ENCODE measurements at regions not wholly inside any gene's neighbourhood (a gene's known extent, or its start where the extent isn't known, plus 50 kb on each side); places are given as distances from the start of the nearest gene placed in this dataset.

DNA sequence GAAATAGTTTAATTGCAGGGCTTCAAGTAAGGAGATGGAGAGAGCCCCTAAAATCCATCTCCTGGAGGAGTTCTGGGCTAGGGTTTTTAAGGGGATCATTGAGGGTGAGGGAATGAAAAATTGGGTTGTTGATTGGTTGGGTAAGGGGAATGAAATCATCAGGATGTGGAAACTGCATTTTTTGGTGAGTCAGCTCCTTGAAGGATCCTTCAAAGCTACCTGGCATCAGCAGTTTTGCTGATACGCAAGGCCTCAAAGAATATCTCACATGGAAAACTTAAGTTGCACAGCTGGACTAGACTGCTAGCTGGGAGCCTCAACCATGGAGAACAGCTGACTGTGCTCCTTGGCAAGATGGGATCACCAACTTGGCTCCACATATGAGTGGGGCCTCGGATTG is 136.7 kb downstream of the FGF10 start:
- no peaks in the 10 kb centered on the region for H3K9me3 ChIP-seq
- no peak overlapping the region for H3K4me3 ChIP-seq
- no peaks in the 10 kb centered on the region for H3K4me1 ChIP-seq
- intact Hi-C loops (cut with DNase I) = no loop called here
- DNase-seq (ENCODE audit: low spot score in 2 of 2) = no peak
- no peaks in the 10 kb centered on the region for H3K27me3 ChIP-seq
- H3K36me3 ChIP-seq = no peaks in the 10 kb centered on the region
- TF ChIP-seq, protein P1, sequence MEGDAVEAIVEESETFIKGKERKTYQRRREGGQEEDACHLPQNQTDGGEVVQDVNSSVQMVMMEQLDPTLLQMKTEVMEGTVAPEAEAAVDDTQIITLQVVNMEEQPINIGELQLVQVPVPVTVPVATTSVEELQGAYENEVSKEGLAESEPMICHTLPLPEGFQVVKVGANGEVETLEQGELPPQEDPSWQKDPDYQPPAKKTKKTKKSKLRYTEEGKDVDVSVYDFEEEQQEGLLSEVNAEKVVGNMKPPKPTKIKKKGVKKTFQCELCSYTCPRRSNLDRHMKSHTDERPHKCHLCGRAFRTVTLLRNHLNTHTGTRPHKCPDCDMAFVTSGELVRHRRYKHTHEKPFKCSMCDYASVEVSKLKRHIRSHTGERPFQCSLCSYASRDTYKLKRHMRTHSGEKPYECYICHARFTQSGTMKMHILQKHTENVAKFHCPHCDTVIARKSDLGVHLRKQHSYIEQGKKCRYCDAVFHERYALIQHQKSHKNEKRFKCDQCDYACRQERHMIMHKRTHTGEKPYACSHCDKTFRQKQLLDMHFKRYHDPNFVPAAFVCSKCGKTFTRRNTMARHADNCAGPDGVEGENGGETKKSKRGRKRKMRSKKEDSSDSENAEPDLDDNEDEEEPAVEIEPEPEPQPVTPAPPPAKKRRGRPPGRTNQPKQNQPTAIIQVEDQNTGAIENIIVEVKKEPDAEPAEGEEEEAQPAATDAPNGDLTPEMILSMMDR (IDR thresholded peaks at IDR 0.05) = no peak
- no peak overlapping the region for H3K27ac ChIP-seq

DNA sequence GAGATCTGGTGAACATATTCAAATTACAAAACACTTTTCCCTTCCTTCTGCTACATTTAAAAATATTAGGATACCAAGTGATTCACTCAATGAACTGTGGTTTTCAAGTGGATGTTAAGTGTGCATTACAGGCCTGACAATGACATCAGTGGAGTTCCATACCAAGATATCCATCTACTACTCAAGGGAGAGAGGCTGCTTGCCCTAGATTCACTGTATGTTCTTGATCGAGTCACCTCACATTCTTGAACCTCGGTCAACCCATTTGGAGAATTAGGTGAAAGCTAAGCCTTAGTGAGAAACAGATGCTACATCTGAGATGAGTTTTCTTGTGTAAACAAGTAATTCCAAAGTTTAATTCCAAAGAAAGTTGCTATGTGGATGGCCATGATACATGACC is 142.2 kb downstream of the FGF10 start:
- no peaks in the 10 kb centered on the region for H3K9me3 ChIP-seq
- no peaks in the 10 kb centered on the region for H3K4me1 ChIP-seq
- no peaks in the 10 kb centered on the region for H3K36me3 ChIP-seq
- no peak overlapping the region for H3K27ac ChIP-seq
- no peaks in the 10 kb centered on the region for H3K27me3 ChIP-seq
- H3K4me3 ChIP-seq = no peak overlapping the region
- no peak for DNase-seq (ENCODE audit: low spot score in 2 of 2)
- intact Hi-C loops (cut with DNase I) = no loop called here
- TF ChIP-seq, protein P1 (IDR thresholded peaks at IDR 0.05) = no peak

DNA sequence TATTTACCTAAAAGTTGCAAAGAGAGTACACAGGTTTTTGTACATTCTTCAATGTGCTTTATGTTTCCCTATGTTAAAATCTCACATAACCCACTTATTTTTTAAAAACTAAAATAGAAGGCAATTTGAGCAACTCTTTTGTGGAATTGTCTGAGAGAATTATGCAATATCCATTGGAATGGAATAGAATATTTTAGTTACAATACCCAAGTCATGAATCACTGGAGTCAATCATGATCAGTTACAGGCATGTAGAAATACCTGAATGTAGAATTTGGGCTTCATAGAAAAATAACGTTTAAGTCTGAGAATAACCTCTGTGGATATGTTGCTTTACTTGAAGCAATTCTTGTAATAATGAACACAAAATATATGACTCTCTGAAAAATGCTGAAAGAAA is 143.3 kb downstream of the FGF10 start:
- intact Hi-C loops (cut with DNase I) = no loop called here
- no peaks in the 10 kb centered on the region for H3K9me3 ChIP-seq
- TF ChIP-seq, protein P1 (IDR thresholded peaks at IDR 0.05) = no peak

DNA sequence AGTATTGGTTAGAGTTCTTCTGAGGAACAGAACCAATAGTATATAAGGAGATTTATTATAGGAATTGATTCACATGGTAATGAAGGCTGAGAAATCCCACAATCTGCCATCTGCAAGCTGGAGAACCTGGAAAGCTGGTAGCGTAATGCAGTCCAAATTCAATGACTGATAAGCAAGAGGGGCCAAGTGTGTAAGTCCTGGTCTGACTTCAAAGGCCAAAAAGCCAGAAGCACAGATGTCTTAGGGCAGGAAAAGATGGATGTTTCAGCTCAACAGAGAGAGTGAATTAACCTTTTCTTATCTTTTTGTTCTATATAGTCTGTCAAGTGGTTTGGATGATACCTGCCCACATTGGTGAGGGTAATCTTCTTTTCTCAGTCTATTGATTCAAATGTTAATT is 146.4 kb downstream of the FGF10 start:
- no peak overlapping the region for H3K27ac ChIP-seq
- no peaks in the 10 kb centered on the region for H3K36me3 ChIP-seq
- no peaks in the 10 kb centered on the region for H3K9me3 ChIP-seq
- TF ChIP-seq, protein P1 (IDR thresholded peaks at IDR 0.05) = no peak
- intact Hi-C loops (cut with DNase I) = no loop called here
- DNase-seq (ENCODE audit: low spot score in 2 of 2) = no peak
- H3K4me1 ChIP-seq = no peaks in the 10 kb centered on the region
- no peak overlapping the region for H3K4me3 ChIP-seq
- no peaks in the 10 kb centered on the region for H3K27me3 ChIP-seq

More for the DNA sequence above, 143.3 kb downstream of the FGF10 start:
- Histone ChIP-seq H3K36me3 (no peaks in the 10 kb centered on the region), H3K4me1 (no peaks in the 10 kb centered on the region), H3K4me3 (no peak overlapping the region), H3K27ac (no peak overlapping the region), H3K27me3 (no peaks in the 10 kb centered on the region)
- no peak for DNase-seq (ENCODE audit: low spot score in 2 of 2)

DNA sequence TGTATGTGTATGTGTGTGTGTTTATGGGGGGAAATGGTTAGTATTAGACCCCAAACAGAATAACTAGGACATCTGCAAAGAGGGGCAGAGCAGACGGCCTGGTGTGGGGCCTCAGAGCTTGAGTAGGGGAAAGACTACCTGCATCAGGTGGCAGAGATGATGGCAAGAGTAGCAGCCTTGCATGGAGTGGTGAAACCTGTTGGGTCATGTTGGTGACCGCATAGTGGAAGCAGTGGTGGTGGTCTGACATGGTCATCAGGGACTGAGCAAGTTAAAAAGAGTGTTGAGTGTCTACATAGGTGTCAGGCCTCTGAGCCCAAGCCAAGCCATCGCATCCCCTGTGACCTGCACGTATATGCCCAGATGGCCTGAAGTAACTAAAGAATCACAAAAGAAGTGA is 153.2 kb downstream of the FGF10 start:
- intact Hi-C loops (cut with DNase I) = no loop called here
- Histone ChIP-seq H3K4me1 (no peaks in the 10 kb centered on the region), H3K4me3 (no peak overlapping the region), H3K9me3 (no peaks in the 10 kb centered on the region), H3K36me3 (no peaks in the 10 kb centered on the region), H3K27me3 (no peaks in the 10 kb centered on the region), H3K27ac (no peak overlapping the region)
- DNase-seq (ENCODE audit: low spot score in 2 of 2) = no peak
- TF ChIP-seq, protein P1 (IDR thresholded peaks at IDR 0.05) = no peak

DNA sequence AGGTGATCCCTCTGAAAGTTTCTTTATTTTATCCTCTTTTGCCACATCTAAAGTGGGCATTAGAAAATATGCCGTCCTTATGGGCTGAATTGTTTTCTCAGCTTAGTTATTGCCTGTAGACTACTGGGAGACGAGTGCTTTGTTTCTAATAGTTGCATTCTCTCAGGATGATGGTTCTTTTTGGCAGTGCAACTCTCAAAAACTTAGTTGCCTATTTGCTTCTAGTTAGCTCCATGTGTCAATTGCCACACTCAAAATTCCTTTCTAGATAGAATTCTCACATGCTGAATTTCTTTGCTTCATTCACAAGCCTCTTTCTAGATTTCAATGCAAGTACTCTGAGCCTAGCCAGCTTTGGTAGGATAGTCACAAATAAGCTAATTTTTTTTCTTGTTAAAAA is 155.5 kb downstream of the FGF10 start:
- no peak for DNase-seq (ENCODE audit: low spot score in 2 of 2)
- intact Hi-C loops (cut with DNase I) = no loop called here
- H3K9me3 ChIP-seq = no peaks in the 10 kb centered on the region
- H3K36me3 ChIP-seq = no peaks in the 10 kb centered on the region
- H3K27me3 ChIP-seq = no peaks in the 10 kb centered on the region
- H3K27ac ChIP-seq = no peak overlapping the region
- TF ChIP-seq, protein P1 (IDR thresholded peaks at IDR 0.05) = no peak
- H3K4me3 ChIP-seq = no peak overlapping the region
- H3K4me1 ChIP-seq = no peaks in the 10 kb centered on the region
